SHP77 (cell line): ENCODE measurements at regions not wholly inside any gene's neighbourhood (a gene's known extent, or its start where the extent isn't known, plus 50 kb on each side); places are given as distances from the start of the nearest gene placed in this dataset.
A peak's percentile ranks its signal among the peaks of the same experiment; 100 is the strongest.

Experiments
- DNase-seq, 2 experiments: peaks; one replicate each; lab custom pipeline; 2025; lab: John Stamatoyannopoulos, UW

DNA sequence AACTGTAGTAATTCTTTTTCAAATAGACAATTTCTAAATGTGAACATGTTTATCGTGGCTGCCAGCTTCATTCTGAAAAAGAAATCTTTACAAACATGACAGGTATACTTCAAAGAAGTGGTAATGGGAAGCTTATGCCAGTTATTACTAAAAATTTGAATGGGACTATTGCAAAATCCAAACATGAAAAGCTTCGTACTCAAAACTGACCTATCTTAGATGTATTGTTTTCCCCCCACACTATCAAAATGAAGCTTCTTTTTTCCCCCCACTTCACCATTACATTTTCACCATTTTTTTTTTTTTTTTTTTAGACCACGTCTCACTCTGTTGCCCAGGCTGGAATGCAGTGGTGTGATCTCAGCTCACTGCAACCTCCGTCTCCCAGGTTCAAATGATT is 50.4 kb upstream of the SERTAD2 start:
- no peak for DNase-seq

DNA sequence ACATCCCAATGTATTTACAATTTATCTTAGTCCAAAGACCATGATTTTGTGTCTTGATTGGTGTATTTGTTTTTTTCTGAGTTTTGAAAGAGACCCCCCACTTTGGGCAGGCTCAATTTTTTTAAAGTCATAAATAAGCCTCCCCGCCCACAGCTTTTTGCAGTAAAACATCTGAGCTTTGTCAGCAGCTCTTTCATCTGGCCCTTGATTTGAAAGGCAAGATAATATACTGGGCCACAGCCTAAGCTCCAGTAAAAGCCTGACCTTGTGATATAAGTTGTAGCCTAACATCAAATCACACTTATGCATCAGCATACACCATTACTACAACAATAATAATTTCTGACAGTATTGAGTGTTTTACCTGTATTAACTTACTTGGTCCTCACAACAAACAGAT is 51.3 kb upstream of the SERTAD2 start:
- DNase-seq, result no peak

- no peak for DNase-seq
Observed at GRCh38 chr2:64707276-64707675, 53.6 kb upstream of the SERTAD2 start.

GRCh38 chr2:64708829-64709228 is 55.1 kb upstream of the SERTAD2 start:
- no peak for DNase-seq

DNA sequence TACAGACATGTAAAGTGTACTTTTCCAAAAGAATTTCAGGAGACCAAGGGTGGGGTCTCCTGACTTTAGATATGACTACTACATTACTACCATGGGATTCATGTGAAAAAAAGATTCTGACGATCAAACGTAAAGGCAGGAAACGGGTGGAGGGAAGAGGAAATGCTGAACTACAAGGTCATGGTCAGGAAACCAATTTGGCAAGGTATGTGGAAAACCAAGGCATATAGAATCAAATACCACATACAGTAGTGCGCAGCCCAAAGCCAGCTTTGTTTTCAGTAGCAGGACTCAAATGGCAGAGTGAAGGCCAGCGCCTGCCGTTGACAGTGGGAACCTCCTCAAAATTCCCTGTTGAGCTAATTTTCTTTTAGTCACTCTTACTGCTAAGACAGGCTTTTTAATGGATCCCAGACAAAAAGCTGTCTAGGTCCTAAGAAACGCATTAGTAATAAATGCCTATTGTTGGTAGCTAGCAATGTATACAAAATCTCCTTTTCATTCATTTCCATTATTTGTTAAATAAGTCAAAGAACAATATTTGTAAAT is 57.6 kb upstream of the SERTAD2 start:
- no peak for DNase-seq

DNA sequence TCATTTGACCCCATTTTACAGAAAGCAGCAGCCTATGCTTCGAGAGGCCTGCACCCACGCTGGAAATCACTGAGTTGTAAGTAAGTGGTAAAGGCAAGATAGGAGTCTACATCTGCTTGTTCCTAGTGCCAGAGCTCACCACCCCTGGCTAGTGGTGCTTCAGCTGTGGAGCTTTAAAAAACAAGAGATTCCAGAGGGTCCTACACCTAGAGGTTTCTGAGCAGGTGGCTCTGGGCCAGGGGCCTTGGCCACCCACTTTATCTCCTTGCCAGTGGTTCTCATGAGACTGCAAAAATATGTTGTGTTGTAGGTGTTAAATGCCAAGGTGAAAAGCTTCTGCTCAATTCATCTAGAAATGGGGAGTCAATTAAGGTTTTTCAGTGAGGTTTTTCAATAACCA is 60.0 kb upstream of the SERTAD2 start:
- DNase-seq, result no peak

- no peak for DNase-seq
Observed at GRCh38 chr2:64716569-64716968, 62.9 kb upstream of the SERTAD2 start.

- no peak for DNase-seq
Observed at GRCh38 chr2:64718250-64718885, 64.7 kb upstream of the SERTAD2 start.

DNA sequence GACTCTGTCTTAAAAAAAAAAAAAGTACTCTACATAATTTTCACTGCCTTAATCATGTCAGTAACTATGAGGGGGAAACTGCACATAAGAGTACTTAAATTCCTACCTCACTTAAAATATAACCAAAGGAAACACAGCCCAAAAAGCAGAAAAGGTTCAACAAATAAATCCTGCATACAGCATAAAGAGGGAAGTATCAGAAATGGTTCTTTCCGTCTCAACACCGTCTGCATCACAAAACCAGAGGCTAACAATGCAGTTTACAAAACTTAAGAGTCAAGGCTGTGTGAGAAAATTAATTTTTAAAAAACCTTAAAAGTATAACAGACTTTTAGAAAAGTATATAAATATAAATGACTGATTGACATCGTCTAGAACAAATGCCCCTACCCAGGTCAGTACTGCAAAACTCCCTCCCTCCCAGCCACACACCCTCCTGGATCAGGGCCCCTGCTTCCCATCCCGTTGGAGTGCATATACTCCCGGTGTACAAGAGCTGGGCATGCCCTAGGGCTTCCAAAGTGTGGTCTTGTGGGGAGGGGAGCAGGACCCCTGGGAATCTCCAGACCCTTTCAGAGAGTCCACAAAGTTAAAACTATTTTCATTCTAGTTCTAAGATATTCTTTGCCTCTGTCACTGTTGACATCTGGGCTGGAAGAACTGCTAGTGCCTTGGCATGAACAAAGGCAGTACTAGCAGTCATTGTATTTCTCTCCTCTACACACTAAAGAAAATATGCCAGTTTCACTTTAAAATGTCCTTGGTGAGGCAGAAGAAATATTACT is 67.0 kb upstream of the SERTAD2 start:
- DNase-seq, result no peak

- no peak for DNase-seq
Observed at GRCh38 chr2:64721320-64721623, 67.6 kb upstream of the SERTAD2 start.

DNA sequence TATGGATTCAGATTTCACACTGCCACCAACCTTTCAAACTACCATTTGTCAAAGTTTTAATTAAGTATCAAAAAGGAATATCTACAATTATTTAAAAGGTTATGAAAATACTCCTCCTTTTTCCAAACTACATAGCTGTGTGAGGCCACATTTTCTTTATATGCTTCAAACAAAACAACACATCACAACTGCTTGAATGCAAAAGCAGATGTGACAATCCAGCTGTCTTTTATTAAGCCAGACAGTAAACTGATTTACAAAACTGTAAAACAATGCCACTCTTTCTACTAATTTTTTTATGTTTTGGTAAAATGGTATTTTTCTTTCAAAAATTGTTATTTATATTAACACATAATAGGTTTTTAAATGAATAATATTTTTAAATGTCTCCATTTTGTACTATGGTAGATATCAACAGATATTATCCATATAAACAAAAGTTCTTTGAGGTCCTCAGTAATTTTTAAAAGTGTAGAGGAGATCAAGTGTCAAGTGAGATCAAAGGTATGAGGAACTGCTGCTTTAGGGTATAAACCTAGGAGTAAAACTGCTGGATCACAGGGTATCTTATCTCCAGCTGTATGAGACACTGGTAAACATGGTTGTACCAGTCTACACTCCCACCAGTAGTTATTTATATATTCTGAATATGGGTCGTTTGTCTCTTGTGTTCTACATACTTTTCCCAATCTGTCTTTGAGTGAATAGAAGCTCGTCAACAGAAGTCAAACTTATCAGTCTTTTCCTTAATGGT is 68.8 kb upstream of the SERTAD2 start:
- DNase-seq, result no peak

GRCh38 chr2:64727013-64727767 is 73.5 kb upstream of the SERTAD2 start:
- no peak for DNase-seq

- DNase-seq, result no peak
Observed at GRCh38 chr2:64727843-64728463, 74.2 kb upstream of the SERTAD2 start.

GRCh38 chr2:64730551-64731262 is 77.0 kb upstream of the SERTAD2 start:
- DNase-seq, result peak; percentile 95 to 97

DNA sequence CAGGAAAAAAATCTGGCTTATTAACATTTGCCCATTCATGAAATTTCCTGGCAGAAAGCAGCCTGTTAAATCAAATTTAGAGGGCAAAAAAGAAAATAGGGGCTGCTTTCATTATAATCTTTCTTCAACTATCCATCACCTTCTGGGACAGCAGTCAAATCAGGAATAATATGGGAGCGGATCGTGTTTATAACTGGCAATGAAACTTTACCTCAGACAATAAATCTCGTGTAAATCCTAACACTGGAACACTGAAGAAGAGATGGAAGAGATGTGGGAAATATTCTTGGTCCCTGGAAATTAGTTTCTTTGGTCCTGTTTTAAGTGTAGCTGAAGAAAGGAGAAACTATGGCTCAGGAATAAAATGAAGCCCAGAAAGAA is 77.5 kb upstream of the SERTAD2 start:
- no peak for DNase-seq

- no peak for DNase-seq
Observed at GRCh38 chr2:64731746-64732145, 78.0 kb upstream of the SERTAD2 start.

DNA sequence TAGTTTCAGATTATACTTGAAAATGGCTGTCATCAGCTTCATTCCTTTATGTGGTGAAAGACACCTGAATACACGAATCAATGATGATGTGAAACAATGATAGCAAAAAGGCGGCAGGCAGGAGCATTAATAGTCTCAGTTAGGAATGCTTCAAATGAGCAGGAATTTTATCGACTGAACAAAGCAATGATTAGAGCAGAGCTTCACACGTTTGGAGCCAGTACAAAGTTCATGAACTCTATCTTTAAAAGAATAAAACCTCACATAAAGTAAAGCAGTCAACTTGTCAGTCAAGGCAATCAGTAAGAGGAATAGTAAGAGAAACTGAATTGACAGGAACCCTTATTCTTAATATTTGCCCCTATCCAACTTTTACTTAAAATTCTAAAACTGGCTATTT is 78.4 kb upstream of the SERTAD2 start:
- no peak for DNase-seq

DNA sequence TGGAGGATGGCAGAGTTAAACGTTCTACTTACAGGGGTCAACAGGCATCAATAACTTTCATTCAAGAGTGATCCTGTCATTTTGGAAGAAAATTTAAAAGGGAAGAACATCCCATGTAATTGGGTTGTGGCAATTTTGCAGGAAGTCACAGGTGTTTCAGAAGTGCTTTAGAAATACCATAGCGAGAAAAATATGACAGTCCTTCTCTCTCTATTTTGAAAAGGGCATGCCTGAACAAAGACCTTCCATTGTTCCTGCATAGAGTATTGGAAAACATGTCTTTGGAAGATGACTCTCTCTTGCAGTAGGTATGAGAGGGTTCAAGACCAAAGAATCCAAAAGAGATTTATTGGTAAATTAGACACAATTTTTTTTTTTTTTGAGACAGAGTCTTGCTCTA is 81.8 kb upstream of the SERTAD2 start:
- no peak for DNase-seq

- DNase-seq, result no peak
Observed at GRCh38 chr2:64737547-64737946, 83.8 kb upstream of the SERTAD2 start.

- no peak for DNase-seq
Observed at GRCh38 chr2:64738026-64738425, 84.3 kb upstream of the SERTAD2 start.

DNA sequence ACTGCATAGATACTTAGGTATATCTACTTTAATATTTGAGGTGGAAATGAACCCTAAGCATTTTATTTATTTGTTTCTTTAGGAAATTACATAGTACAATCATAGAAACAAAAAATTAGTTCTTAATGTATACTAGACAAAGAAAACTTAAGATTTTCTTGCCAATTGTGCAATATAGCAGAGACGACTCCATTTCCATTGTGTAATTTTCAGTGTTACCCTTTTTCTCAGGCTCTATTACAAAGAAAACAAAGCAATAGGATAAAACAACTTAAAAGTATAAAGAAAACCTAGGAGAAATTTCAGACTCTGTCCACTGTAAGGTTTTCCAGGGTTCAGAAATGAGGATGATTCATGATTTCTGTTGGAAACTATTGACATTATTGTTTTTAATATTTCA is 89.0 kb upstream of the SERTAD2 start:
- DNase-seq, result no peak
